NOMO-1 (cell line): ENCODE measurements at regions not wholly inside any gene's neighbourhood (a gene's known extent, or its start where the extent isn't known, plus 50 kb on each side); places are given as distances from the start of the nearest gene placed in this dataset.
"Not testable (repeated sequence)": the region's sequence is repeated elsewhere in the genome, so short reads cannot be mapped to it uniquely, and the experiment has no call there.

Experiments
- DNase-seq, 2 experiments: peaks; one replicate each; lab custom pipeline; 2025; ENCODE audit not compliant: unreplicated experiment in 2 of 2; lab: John Stamatoyannopoulos, UW

DNA sequence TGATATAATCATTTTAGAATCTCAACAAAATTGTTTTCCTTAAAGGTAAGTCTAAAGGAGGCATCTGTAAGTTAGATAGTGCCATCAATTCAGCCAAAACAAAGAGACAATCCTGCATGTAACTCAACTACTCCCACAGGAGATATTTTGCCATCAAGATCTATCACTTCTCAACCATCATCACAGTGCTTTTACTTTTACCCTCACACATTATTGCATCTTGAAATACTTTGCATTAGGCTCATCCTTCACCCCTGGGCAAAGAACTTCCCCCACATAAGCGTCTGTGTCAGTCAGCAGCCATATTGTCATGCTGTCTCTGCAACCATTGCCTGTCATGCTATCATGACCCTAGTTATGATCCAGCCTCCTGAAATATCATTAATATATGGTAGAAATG lies 54.9 kb upstream of the NLGN1 start:
- DNase-seq: no peak

DNA sequence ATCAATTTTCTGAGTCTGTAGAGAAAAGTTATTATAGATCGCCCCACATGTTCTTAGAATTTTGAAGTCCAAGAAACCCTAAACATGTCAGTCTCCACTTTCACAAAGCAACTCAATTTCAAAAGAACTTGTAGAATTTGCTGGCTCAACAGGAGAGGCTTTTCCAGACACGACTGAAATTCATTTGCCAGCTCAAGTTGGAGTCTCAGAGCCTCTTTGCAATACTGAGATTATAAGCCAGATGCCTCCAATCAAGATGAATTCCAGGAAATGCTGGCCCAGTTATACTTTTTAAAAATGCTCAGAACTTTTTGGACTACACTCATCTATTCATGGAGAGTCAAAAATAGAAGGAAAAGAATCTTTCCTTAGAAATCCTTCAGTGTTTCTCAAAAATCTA lies 56.9 kb upstream of the NLGN1 start:
- DNase-seq: no peak

DNA sequence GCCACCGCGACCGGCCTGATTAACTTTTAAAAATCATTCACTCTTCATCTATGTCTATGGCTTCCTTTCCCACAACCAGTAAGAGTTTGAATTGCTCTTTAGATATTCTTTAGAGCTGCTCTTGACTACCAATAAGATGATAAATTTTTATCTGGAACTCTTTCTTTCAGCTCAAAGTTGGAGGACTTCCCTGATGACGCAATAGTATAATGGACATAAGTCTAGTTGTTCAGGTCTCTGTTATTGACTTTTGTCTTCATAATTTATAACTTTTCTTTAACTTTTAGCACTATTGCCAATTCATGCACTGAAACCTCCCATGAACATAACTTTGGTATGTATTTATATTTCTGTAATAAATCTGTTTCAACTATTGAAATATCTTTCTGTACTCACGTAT lies 61.3 kb upstream of the NLGN1 start:
- no peak for DNase-seq

DNA sequence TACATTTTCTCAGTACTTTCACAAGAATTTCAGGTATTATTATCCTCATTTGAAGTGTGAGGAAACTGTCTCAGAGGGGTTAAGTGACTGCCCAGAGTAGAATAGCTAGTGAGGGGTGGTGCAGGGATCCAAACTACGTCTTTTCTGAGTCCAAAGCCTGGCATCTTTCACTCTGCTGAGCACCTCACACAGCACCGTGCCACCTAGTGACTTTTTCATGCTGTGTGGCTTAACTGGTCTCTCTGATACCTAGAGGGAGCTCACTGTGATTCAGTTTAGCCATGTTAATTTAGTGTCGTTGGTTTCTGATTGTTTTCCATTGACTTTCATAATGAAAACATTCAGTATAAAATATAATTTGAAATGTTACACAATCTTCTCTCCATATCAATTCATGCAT lies 91.4 kb upstream of the NLGN1 start:
- no peak for DNase-seq

GRCh38 chr3:173304182-173304800 lies 93.3 kb upstream of the NLGN1 start:
- no peak for DNase-seq

- DNase-seq: no peak
Observed at GRCh38 chr3:173301647-173302046, 95.9 kb upstream of the NLGN1 start.

- no peak for DNase-seq
Observed at GRCh38 chr3:173289072-173289471, 108.5 kb upstream of the NLGN1 start.

DNA sequence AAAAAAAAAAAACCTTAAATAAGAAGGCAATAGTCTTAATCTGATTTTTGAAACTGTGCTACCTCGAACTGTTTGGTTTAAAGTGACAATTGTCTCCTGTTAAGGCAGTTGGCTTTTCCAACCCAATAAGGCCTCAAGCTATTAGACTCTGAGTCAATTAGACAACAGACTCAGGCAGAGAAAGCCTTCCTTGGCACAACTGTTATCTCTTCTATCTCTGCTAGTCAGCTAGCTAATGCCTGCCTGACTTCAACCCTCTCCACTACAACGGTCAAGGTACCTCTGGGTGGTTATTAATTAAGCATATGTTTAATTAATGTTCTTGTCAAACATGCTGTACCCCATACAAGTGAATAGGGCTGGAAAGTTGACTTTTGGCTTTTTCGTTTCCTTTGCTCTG lies 110.2 kb upstream of the NLGN1 start:
- DNase-seq: no peak

DNA sequence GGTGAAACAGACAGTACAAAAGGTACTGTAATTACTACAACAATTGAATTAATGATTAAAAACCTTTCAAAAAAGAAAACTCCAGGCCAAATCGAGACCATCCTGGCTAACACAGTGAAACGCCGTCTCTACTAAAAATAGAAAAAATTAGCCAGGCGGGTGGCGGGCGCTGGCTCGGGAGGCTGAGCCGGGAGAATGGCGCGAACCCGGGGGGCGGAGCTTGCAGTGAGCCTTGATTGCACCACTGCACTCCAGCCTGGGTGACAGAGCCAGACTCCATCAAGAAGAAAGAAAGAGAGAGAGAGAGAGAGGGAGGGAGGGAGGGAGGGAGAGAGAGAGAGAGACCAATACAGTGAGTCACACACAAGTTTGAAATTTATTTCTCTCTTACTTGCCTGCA lies 111.0 kb upstream of the NLGN1 start:
- not testable (repeated sequence) for DNase-seq

GRCh38 chr3:173284301-173284700 lies 113.2 kb upstream of the NLGN1 start:
- DNase-seq: no peak

DNA sequence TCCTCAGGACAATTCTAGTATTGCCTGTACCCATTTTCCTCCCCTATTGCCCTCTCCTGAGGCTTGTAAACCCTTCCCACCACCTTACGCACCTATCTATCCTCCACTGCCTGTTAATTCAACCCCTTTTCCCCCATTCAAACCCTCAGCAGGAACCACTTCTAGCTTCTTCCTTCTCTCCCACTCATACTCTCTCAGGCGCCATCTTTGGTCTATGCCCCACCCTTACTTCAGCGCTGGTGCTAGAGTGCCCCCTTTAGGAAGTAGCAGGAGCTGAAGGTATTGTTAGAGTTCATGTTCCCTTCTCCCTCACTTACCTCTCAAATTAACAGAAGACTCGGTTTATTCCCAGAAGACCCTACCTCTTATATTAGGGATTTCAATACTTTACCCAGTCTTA lies 121.8 kb upstream of the NLGN1 start:
- DNase-seq: no peak

- DNase-seq: no peak
Observed at GRCh38 chr3:173273838-173274237, 123.7 kb upstream of the NLGN1 start.

DNA sequence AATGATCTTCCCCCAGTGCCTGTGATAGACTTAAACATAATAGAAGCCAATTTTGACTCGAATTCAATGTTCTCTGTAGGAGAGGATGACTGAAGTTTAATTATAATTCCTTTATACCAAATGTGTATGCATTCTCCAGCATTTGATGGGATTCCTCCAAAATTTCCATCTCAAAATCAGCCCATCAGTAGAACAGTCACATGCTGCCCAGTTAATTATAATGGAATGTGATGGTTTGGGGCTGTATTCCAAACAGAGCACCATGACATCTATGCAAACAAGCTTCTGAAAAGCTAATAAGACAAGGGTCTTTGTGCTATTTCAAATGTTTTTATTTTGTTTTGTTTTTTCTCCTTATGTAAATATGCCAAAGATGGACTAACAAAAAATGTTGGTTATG lies 127.7 kb upstream of the SPATA16 start:
- DNase-seq: no peak

GRCh38 chr3:173267716-173268115 lies 126.7 kb upstream of the SPATA16 start:
- DNase-seq: no peak

- DNase-seq: peak; percentile 41 to 73
Observed at GRCh38 chr3:173266441-173266840, 125.4 kb upstream of the SPATA16 start.

DNA sequence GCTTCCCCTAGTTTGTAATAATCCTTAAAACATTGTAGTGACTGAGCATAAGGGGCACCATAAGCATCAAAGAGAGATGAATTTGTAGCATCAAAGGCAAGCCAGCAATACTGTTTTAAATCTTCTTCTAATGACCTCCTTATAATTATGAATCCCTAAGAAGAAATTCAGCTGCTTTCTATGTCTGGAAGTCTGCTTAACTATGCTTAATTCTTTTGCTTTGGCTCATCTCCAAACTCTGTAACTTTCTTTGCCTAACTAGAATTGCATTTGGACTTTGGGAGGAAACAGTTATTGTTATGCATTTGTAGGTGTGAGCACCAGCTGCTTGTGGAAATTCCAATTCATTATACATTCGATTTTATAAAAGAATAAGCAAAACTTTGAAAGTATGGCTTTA lies 117.7 kb upstream of the SPATA16 start:
- no peak for DNase-seq

- no peak for DNase-seq
Observed at GRCh38 chr3:173257797-173258196, 116.8 kb upstream of the SPATA16 start.

DNA sequence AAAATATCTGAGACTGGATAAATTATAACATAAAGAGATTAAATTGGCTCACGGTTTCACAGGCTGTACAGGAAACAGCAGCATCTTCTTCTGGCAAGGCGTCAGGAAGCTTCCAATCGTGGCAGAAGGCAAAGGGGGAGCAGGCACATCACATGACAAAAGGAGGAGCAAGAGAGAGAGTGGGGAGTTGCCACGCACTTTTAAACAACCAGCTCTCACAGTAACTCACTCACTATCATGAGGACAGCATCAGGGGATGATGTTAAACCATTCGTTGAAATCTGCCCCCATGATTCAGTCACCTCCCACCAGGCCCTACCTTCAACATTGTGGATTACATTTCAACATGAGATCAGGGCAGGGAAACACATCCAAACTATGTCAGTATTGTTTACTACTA lies 114.5 kb upstream of the SPATA16 start:
- DNase-seq: no peak

DNA sequence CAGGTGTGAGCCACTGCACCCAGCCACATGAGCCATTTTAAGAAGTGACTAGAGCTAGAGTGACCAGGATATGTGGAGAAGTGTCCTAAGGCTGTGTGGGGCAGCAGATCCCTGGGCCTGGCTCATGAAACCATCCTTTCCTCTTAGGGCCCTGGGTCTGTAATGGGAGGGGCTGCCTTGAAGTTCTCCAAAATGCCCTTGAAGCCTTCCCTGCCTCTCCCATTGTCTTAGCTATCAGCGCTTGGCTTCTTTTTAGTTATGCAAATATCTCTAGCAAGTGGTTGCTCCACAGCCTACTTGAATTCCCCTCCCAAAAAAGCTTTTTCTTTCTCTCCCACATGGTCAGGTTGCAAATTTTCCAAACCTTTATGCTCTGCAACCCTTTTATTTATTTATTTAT lies 112.4 kb upstream of the SPATA16 start:
- no peak for DNase-seq

GRCh38 chr3:173249457-173249856 lies 108.4 kb upstream of the SPATA16 start:
- DNase-seq: no peak

- DNase-seq: no peak
Observed at GRCh38 chr3:173241727-173242126, 100.7 kb upstream of the SPATA16 start.

DNA sequence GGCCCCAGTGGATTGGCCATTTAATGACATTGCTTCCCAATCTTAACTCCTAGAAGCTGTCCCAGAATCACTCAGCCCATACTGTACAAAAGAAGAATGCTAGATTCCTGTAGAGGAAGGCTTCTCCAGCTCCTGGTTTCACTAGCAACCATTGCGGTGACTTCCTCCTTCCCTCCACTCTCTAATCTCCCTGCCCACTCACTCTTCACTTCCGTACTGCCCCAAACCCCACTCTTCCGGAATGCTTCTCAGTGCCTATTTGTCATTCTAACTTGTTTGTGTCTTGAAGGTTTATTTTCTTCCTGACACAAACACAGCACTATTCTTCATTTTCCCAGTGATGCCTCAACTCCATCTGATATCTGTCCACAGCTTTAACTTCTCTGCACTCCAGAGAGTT lies 97.1 kb upstream of the SPATA16 start:
- DNase-seq: peak; percentile 5 to 17

DNA sequence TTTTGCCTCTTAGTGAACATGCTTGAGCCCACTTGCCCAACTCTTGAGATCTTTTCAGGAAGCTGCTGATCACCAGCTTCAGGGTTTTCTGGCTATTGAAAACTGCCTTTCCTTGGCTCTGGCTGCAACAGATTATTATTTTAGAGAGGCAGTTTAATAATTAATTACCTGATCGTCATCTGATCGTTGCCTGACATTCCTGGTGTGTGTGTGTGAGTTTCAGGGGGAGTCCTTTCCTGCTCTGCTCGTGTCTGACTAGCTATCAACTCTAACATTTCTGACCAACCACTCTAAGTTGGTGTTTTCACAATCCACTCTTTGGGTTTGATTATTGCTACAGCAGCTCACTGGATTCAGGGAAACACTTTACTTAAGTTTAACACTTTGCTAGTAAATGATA lies 84.3 kb upstream of the SPATA16 start:
- no peak for DNase-seq
